Thyroid gland (tissue), 4 donors: ENCODE measurements at regions not wholly inside any gene's neighbourhood (a gene's known extent, or its start where the extent isn't known, plus 50 kb on each side); places are given as distances from the start of the nearest gene placed in this dataset.

Source experiments
- CTCF ChIP-seq, 6 experiments: fragments of 200-600 bp in 3 of 6; fragments of 450-650 bp in 3 of 6; sonication (generic) in 3 of 6; IDR thresholded peaks; one replicate each; pipeline ENCODE4 v1.5.1; 2016 to 2019; ENCODE audit warnings: antibody characterized with exemption in 6 of 6, mild to moderate bottlenecking in 2 of 6, inconsistent platforms in 1 of 6, moderate library complexity in 1 of 6
- POLR2A ChIP-seq, 2 donors: fragments of 450-650 bp; IDR thresholded peaks; one replicate each; pipeline ENCODE4 v1.6.1; 2017; ENCODE audit warnings: antibody characterized with exemption in 2 of 2, mild to moderate bottlenecking in 2 of 2, moderate library complexity in 1 of 2

DNA sequence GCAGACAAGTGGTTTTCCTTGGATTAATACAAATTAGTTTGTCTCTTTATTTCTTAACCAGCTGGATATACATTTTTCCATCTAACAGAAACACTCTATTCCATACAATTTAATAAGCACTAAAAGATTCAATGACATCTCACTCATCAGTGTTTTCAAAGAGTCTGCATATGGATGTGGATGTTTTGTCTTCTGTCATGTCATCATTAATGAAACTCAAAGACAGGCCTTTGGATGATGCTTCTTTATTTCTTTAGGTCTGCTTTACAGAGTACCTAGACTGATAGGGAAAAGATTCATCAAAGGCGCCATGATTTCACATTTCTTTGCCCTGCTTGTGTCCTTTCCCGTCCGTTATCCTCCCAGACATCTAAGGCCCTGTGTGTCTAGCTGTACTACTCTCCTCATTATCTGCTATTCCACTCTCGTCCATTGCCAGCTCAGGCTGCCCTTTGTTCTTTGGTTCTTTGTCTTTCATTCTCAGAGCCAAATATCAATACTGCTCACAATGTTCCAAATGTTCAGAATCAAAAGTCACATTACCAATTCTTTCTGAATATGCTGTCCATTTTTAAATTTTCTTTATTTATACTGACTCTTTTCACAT, 232.3 kb upstream of the CHAC2 start:
- no peak for TF ChIP-seq CTCF (IDR thresholded peaks at IDR 0.05)
- TF ChIP-seq POLR2A (IDR thresholded peaks at IDR 0.05), result no peak
